ENCODE measurements at regions not wholly inside any gene's neighbourhood (a gene's known extent, or its start where the extent isn't known, plus 50 kb on each side); places are given as distances from the start of the nearest gene placed in this dataset.

GRCh38 chr3:43915546-43915945, 224.8 kb downstream of the ABHD5 start:
- Mint-ChIP-seq H3K9me3 (no peaks in the 10 kb centered on the region), H3K27me3 (ENCODE audit: low read depth) (peaks cover 23% of the 10 kb centered on the region), H3K36me3 (ENCODE audit: low read depth) (no peaks in the 10 kb centered on the region), H3K27ac (no peak overlapping the region), H3K4me1 (no peaks in the 10 kb centered on the region), H3K4me3 (no peak overlapping the region)
- TF ChIP-seq CTCF (IDR thresholded peaks at IDR 0.05; ENCODE audit: unreplicated experiment in 3 of 3) = no peak

GRCh38 chr3:43917361-43917760, 226.6 kb downstream of the ABHD5 start:
- Mint-ChIP-seq H3K27ac (no peak overlapping the region), H3K9me3 (no peaks in the 10 kb centered on the region), H3K4me1 (no peaks in the 10 kb centered on the region), H3K36me3 (ENCODE audit: low read depth) (no peaks in the 10 kb centered on the region), H3K4me3 (no peak overlapping the region), H3K27me3 (ENCODE audit: low read depth) (peaks cover 37% of the 10 kb centered on the region)
- TF ChIP-seq CTCF (IDR thresholded peaks at IDR 0.05; ENCODE audit: unreplicated experiment in 3 of 3) = no peak

- Mint-ChIP-seq H3K4me3 (no peak overlapping the region), H3K36me3 (ENCODE audit: low read depth) (no peaks in the 10 kb centered on the region), H3K27ac (no peak overlapping the region), H3K9me3 (no peaks in the 10 kb centered on the region), H3K27me3 (ENCODE audit: low read depth) (peaks cover 46% of the 10 kb centered on the region), H3K4me1 (peaks cover 7% of the 10 kb centered on the region)
- no peak for TF ChIP-seq CTCF (IDR thresholded peaks at IDR 0.05; ENCODE audit: unreplicated experiment in 3 of 3)
Observed at GRCh38 chr3:43919029-43919428, 228.3 kb downstream of the ABHD5 start.

- H3K27me3 Mint-ChIP-seq (ENCODE audit: low read depth) = peaks cover 51% of the 10 kb centered on the region
- no peaks in the 10 kb centered on the region for H3K36me3 Mint-ChIP-seq (ENCODE audit: low read depth)
- no peaks in the 10 kb centered on the region for H3K9me3 Mint-ChIP-seq
- peaks cover 7% of the 10 kb centered on the region for H3K4me1 Mint-ChIP-seq
- no peak overlapping the region for H3K4me3 Mint-ChIP-seq
- H3K27ac Mint-ChIP-seq = no peak overlapping the region
- TF ChIP-seq CTCF (IDR thresholded peaks at IDR 0.05; ENCODE audit: unreplicated experiment in 3 of 3) = no peak
Observed at GRCh38 chr3:43921056-43921648, 230.4 kb downstream of the ABHD5 start.

GRCh38 chr3:43922374-43922773, 231.6 kb downstream of the ABHD5 start:
- H3K4me3 Mint-ChIP-seq = no peak overlapping the region
- peaks cover 51% of the 10 kb centered on the region for H3K27me3 Mint-ChIP-seq (ENCODE audit: low read depth)
- no peak for TF ChIP-seq CTCF (IDR thresholded peaks at IDR 0.05; ENCODE audit: unreplicated experiment in 3 of 3)
- no peaks in the 10 kb centered on the region for H3K9me3 Mint-ChIP-seq
- peaks cover 7% of the 10 kb centered on the region for H3K4me1 Mint-ChIP-seq
- H3K27ac Mint-ChIP-seq = no peak overlapping the region
- H3K36me3 Mint-ChIP-seq (ENCODE audit: low read depth) = no peaks in the 10 kb centered on the region

- Mint-ChIP-seq H3K36me3 (ENCODE audit: low read depth) (no peaks in the 10 kb centered on the region), H3K9me3 (no peaks in the 10 kb centered on the region), H3K4me3 (no peak overlapping the region), H3K27ac (no peak overlapping the region), H3K4me1 (peaks cover 7% of the 10 kb centered on the region), H3K27me3 (ENCODE audit: low read depth) (peaks cover 51% of the 10 kb centered on the region)
- TF ChIP-seq CTCF (IDR thresholded peaks at IDR 0.05; ENCODE audit: unreplicated experiment in 3 of 3) = no peak
Observed at GRCh38 chr3:43923104-43923882, 232.6 kb downstream of the ABHD5 start.
